ENCODE measurements at regions not wholly inside any gene's neighbourhood (a gene's known extent, or its start where the extent isn't known, plus 50 kb on each side); places are given as distances from the start of the nearest gene placed in this dataset.
A peak's percentile ranks its signal among the peaks of the same experiment; 100 is the strongest.

DNA sequence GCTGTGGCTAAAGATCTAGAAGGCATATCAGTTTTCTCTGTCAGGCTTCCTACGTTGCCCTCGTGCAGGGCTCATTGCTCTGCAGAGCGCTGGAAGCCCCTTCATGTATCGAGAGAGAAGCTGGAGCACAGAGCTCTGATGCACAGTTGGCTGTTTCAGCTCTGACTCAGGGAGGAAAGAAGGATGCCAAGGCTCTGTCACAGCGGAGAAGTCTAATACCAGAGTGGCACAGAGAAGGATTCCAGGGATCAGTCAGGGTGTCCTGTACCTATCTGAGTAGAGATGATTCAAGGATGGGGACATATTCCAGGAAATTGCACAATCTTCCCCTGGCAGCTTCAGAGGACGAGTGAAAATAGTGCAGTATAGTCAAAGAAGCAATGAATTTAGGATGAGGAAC is 179.2 kb upstream of the FMN2 start:
- H3K9me3 ChIP-seq = no peaks in the 10 kb centered on the region
- TF ChIP-seq POLR2A (IDR thresholded peaks at IDR 0.05) = no peak
- TF ChIP-seq, protein P1, sequence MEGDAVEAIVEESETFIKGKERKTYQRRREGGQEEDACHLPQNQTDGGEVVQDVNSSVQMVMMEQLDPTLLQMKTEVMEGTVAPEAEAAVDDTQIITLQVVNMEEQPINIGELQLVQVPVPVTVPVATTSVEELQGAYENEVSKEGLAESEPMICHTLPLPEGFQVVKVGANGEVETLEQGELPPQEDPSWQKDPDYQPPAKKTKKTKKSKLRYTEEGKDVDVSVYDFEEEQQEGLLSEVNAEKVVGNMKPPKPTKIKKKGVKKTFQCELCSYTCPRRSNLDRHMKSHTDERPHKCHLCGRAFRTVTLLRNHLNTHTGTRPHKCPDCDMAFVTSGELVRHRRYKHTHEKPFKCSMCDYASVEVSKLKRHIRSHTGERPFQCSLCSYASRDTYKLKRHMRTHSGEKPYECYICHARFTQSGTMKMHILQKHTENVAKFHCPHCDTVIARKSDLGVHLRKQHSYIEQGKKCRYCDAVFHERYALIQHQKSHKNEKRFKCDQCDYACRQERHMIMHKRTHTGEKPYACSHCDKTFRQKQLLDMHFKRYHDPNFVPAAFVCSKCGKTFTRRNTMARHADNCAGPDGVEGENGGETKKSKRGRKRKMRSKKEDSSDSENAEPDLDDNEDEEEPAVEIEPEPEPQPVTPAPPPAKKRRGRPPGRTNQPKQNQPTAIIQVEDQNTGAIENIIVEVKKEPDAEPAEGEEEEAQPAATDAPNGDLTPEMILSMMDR (IDR thresholded peaks at IDR 0.05 in 4 of 5, conservative IDR thresholded peaks at IDR 0.05 in 1 of 5) = no peak
- H3K4me3 ChIP-seq = no peak overlapping the region
- DNase-seq (peak in 1 of 2 donors; percentile 17), ATAC-seq (peak in 1 of 2 donors; percentile 46)
- no peaks in the 10 kb centered on the region for H3K27me3 ChIP-seq
- intact Hi-C loops (cut with DNase I; ENCODE audit: low total_unique reads) (no loop called here), in situ Hi-C loops (cut with MboI; ENCODE audit: low sequenced_read_pairs in 4 of 4) (no loop called here)
- no peaks in the 10 kb centered on the region for H3K36me3 ChIP-seq
- no peak overlapping the region for H3K27ac ChIP-seq
- no peaks in the 10 kb centered on the region for H3K4me1 ChIP-seq

DNA sequence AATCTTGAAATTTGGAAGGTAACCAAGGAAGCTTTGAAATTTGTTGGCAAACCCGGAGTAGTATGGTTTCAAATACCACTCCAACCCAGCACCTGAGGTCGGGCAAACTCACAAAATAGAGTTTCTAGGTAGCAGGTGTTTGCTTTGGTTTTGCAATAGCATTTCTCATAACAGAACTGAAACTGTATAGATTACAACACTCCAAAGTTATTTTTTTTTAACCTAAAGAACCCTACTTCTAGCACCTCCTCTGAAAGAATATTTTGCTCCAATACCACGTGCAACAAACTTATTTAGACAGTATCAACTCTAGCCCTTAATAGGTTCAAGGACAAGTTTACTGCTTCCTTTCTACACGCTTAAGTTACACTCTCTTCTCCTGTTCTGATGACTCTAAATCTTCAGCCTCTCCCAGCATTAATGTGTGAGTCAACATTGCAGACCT is 178.5 kb upstream of the FMN2 start:
- ATAC-seq (no peak), DNase-seq (no peak)
- Histone ChIP-seq H3K27ac (no peak overlapping the region), H3K9me3 (no peaks in the 10 kb centered on the region), H3K36me3 (no peaks in the 10 kb centered on the region), H3K4me1 (no peaks in the 10 kb centered on the region), H3K4me3 (no peak overlapping the region), H3K27me3 (no peaks in the 10 kb centered on the region)
- in situ Hi-C loops (cut with MboI; ENCODE audit: low sequenced_read_pairs in 4 of 4) = no loop called here
- intact Hi-C loops (cut with DNase I; ENCODE audit: low total_unique reads) = no loop called here
- TF ChIP-seq, protein P1 (IDR thresholded peaks at IDR 0.05 in 4 of 5, conservative IDR thresholded peaks at IDR 0.05 in 1 of 5) = no peak
- TF ChIP-seq POLR2A (IDR thresholded peaks at IDR 0.05) = no peak

DNA sequence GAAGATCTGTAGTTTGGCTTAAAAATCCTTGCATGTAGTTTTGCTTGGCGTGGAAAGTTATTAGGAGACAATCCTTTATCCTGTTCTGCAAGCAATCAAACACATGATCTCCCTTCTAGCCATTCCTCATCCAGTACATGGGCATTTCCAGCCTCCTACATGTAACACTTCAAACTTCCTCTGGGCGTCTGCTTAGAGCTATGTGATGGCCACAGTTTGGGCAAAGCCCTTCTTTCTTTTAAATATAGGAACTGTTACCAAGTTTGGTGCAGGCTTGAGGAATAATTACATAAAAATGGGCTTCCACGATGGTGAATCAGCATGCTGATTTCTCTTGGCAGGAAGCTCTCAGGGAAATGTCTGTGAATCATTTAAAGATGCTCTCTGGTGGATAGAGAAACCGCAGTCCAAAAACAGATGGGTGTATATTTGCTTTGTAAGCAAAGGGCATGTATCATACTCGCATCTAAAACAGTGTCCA is 176.9 kb upstream of the FMN2 start:
- ATAC-seq = no peak

DNA sequence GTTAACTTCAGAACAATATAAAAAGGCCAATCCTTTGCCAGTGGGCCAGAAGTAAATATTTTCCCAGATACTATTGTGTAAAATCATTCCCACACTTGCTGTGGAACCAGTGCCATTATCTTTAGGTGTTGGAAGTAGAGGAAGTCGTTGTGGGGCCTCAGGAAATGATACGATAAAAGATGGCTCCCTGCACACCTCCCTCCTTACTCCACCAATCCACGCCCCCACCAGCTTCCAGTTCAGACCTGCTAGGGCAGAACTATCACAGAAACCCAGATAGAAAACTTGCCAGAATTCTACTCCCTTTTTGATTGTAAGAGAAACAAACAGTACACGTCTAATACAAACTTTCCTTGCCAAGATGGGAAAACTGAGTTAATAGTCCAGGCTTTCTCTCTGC is 173.0 kb upstream of the FMN2 start:
- ATAC-seq (no peak), DNase-seq (no peak)
- H3K9me3 ChIP-seq = no peaks in the 10 kb centered on the region
- in situ Hi-C loops (cut with MboI; ENCODE audit: low sequenced_read_pairs in 4 of 4) (no loop called here), intact Hi-C loops (cut with DNase I; ENCODE audit: low total_unique reads) (no loop called here)
- TF ChIP-seq, protein P1 (IDR thresholded peaks at IDR 0.05 in 4 of 5, conservative IDR thresholded peaks at IDR 0.05 in 1 of 5) = no peak
- TF ChIP-seq POLR2A (IDR thresholded peaks at IDR 0.05) = no peak
- H3K27me3 ChIP-seq = no peaks in the 10 kb centered on the region
- no peak overlapping the region for H3K4me3 ChIP-seq
- H3K27ac ChIP-seq = no peak overlapping the region
- no peaks in the 10 kb centered on the region for H3K36me3 ChIP-seq
- no peaks in the 10 kb centered on the region for H3K4me1 ChIP-seq

More for the DNA sequence above, 176.9 kb upstream of the FMN2 start:
- Histone ChIP-seq H3K27me3 (no peaks in the 10 kb centered on the region), H3K4me3 (no peak overlapping the region), H3K27ac (no peak overlapping the region), H3K9me3 (no peaks in the 10 kb centered on the region), H3K36me3 (no peaks in the 10 kb centered on the region), H3K4me1 (no peaks in the 10 kb centered on the region)
- no peak for DNase-seq
- intact Hi-C loops (cut with DNase I; ENCODE audit: low total_unique reads) (no loop called here), in situ Hi-C loops (cut with MboI; ENCODE audit: low sequenced_read_pairs in 4 of 4) (no loop called here)
- no peak for TF ChIP-seq POLR2A (IDR thresholded peaks at IDR 0.05)
- TF ChIP-seq, protein P1 (IDR thresholded peaks at IDR 0.05 in 4 of 5, conservative IDR thresholded peaks at IDR 0.05 in 1 of 5) = no peak

DNA sequence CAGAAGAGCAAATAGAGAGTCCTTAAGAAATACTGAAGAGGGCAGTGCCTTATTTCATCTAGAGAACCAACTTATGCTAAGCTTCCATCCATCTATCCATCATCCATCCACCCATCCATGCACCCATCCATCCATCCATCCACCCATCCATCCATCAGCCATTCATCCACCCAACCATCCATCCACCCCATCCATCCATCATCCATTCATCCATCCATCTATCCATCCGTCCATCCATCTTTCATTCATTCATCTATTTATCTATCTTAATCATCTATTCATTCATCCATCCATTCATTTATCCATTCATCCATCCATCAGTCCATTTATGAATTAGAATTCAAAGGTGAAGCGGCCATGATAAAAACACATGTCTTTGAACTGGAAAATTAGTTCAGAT is 171.5 kb upstream of the FMN2 start:
- in situ Hi-C loops (cut with MboI; ENCODE audit: low sequenced_read_pairs in 4 of 4) (no loop called here), intact Hi-C loops (cut with DNase I; ENCODE audit: low total_unique reads) (no loop called here)
- TF ChIP-seq, protein P1 (IDR thresholded peaks at IDR 0.05 in 4 of 5, conservative IDR thresholded peaks at IDR 0.05 in 1 of 5) = no peak
- no peak for TF ChIP-seq POLR2A (IDR thresholded peaks at IDR 0.05)
- Histone ChIP-seq H3K27me3 (no peaks in the 10 kb centered on the region), H3K4me3 (no peak overlapping the region), H3K9me3 (no peaks in the 10 kb centered on the region), H3K4me1 (no peaks in the 10 kb centered on the region), H3K27ac (no peak overlapping the region), H3K36me3 (no peaks in the 10 kb centered on the region)
- no peak for ATAC-seq
- DNase-seq = no peak

All from gastrocnemius medialis (tissue), 4 donors.